C4-2B (cell line): ENCODE measurements at regions not wholly inside any gene's neighbourhood (a gene's known extent, or its start where the extent isn't known, plus 50 kb on each side); places are given as distances from the start of the nearest gene placed in this dataset.

Experiments used
- ZFX ChIP-seq: fragments of 450-650 bp; IDR thresholded peaks from 2 replicates; pipeline ENCODE4 v1.6.1; 2017
- TF ChIP-seq, protein P1 (sequence below): fragments of 450-650 bp; conservative IDR thresholded peaks from 2 replicates; pipeline ENCODE4 v1.5.1; 2017; ENCODE audit warnings: mild to moderate bottlenecking

DNA sequence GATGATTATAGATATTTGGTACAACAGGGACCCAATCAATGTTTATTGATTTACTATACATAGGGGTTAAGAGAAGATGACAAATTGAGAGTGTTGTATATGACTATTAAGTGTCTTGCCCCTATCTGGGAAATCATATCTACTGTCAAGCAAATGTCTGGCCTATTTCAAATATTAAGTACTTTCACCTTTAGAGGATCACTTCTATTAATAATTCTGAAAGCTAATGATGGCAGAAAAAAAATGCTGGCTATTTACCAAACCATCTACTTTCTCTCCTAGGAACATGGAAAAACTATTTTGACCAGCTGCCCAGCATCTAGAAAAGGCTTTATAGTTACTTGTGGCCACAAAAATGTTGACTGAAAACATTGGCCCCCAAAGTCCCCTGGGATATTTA lies 632.3 kb upstream of the ZNF385D start:
- TF ChIP-seq, protein P1, sequence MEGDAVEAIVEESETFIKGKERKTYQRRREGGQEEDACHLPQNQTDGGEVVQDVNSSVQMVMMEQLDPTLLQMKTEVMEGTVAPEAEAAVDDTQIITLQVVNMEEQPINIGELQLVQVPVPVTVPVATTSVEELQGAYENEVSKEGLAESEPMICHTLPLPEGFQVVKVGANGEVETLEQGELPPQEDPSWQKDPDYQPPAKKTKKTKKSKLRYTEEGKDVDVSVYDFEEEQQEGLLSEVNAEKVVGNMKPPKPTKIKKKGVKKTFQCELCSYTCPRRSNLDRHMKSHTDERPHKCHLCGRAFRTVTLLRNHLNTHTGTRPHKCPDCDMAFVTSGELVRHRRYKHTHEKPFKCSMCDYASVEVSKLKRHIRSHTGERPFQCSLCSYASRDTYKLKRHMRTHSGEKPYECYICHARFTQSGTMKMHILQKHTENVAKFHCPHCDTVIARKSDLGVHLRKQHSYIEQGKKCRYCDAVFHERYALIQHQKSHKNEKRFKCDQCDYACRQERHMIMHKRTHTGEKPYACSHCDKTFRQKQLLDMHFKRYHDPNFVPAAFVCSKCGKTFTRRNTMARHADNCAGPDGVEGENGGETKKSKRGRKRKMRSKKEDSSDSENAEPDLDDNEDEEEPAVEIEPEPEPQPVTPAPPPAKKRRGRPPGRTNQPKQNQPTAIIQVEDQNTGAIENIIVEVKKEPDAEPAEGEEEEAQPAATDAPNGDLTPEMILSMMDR: no peak
- TF ChIP-seq ZFX: no peak
